Stimulated activated CD4-positive, alpha-beta T cell treated with anti-CD3 and anti-CD28 coated beads, Interleukin-12 subunit alpha, Interleukin-12 subunit beta, amount 100 ng/mL, for 4 hours (primary cell): ENCODE measurements at regions not wholly inside any gene's neighbourhood (a gene's known extent, or its start where the extent isn't known, plus 50 kb on each side); places are given as distances from the start of the nearest gene placed in this dataset.
"Not testable (repeated sequence)": the region's sequence is repeated elsewhere in the genome, so short reads cannot be mapped to it uniquely, and the experiment has no call there.

Source experiments
- DNase-seq: peaks from one replicate; pipeline ENCODE4 v3.0.0-alpha.2; 2020

- DNase-seq, result no peak
Measured at GRCh38 chr12:60201891-60202290, 606.1 kb downstream of the SLC16A7 start.

DNA sequence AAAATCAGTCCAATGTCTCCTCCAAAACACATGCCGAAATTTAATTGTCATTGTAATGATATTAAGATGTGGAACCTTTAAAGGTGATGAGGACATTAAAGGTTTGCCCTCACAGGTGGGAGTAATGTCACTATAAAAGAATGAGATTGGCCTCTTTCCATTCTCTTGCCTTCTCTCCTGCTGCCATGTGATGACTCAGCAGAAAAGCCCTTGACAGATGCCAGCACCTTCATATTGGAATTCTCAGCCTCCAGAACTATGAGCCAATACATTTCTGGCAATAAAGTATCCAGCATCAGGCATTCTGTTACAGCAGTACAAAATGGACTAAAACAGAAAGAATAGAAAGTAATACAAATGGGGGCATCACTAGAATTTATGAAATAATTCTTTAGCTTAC, 609.7 kb downstream of the SLC16A7 start:
- no peak for DNase-seq

DNA sequence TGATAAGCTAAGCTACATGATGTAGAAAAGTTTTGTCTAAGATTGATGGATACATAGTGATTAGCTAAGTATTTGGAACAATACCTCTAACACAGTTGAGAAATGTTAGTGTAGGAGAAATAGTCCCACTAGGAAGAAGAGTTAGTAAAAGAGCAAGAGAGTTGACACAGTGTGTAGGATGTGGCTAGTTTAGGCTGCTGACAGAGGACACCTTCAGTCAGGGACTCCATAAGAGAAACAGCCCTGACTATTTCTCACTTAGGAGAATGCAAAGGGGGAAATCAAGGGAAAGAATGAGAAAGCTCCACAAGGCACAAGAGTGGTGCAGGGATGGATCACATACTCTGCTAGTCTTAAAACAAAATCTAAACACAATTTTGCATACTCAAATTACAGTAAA, 613.7 kb downstream of the SLC16A7 start:
- no peak for DNase-seq

- DNase-seq, result no peak
Measured at GRCh38 chr12:60209933-60210332, 614.1 kb downstream of the SLC16A7 start.

GRCh38 chr12:60210756-60211155, 614.9 kb downstream of the SLC16A7 start:
- no peak for DNase-seq

- no peak for DNase-seq
Measured at GRCh38 chr12:60211244-60211643, 615.4 kb downstream of the SLC16A7 start.

- DNase-seq, result no peak
Measured at GRCh38 chr12:60212159-60213000, 616.6 kb downstream of the SLC16A7 start.

- DNase-seq, result not testable (repeated sequence)
Measured at GRCh38 chr12:60213272-60213671, 617.4 kb downstream of the SLC16A7 start.

- DNase-seq, result no peak
Measured at GRCh38 chr12:60216226-60216625, 620.4 kb downstream of the SLC16A7 start.

- no peak for DNase-seq
Measured at GRCh38 chr12:60223242-60223641, 627.4 kb downstream of the SLC16A7 start.

DNA sequence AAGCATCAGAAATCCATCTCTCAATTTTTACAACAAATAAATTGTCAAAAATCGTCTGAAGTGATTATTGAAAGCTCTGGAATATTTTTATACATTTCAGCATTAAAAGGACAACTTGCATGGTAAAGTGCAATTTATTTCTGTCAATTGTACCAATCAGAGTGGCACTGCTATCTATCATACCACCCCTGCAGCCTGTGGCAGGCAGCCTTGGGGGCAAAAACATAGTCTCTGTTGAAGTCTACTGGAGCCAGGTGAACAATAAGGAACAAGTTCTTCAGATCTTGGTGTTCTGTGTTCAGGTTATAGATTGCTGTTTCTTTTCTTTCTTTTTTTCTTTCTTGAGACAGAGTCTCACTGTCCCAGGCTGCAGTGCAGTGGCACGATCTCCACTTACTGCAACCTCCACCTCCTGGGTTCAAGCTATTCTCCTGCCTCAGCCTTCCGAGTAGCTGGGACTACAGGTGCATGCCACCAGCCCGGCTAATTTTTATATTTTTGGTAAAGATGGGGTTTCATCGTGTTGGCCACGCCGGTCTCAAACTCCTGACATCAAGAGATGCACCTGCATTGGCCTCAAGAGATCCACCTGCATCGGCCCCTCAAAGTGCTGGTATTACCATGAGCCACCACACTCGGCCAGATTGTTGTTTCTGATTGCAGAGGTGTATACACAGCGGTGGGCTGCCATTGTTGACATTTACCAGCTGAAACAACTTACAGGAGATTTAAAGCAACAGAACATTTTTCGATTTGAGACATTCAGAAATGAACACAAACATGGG, 629.6 kb downstream of the SLC16A7 start:
- DNase-seq, result no peak

GRCh38 chr12:60227916-60228315, 632.1 kb downstream of the SLC16A7 start:
- DNase-seq, result no peak

- DNase-seq, result no peak
Measured at GRCh38 chr12:60230056-60230455, 634.2 kb downstream of the SLC16A7 start.

- no peak for DNase-seq
Measured at GRCh38 chr12:60231303-60231702, 635.5 kb downstream of the SLC16A7 start.

GRCh38 chr12:60231976-60232907, 636.4 kb downstream of the SLC16A7 start:
- DNase-seq, result no peak

GRCh38 chr12:60234611-60235195, 638.9 kb downstream of the SLC16A7 start:
- DNase-seq, result not testable (repeated sequence)

- no peak for DNase-seq
Measured at GRCh38 chr12:60235261-60235660, 639.4 kb downstream of the SLC16A7 start.

- DNase-seq, result not testable (repeated sequence)
Measured at GRCh38 chr12:60236416-60236815, 640.6 kb downstream of the SLC16A7 start.

DNA sequence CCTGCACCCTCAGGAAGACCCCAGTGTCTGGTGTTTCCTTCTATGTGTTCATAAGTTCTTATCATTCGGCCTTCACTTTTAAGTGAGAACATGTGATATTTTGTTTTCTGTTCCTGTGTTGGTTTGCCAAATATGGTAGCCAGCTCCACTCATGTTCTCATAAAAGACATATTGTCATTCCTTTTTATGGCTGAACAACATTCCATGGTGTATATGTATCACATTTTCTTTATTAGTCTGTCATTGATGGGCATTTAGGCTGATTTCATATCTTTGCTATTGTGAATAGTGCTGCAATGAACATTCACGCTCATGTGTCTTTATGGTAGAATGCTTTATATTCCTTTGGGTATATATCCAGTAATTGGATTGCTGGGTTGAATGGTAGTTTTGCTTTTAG, 645.1 kb downstream of the SLC16A7 start:
- no peak for DNase-seq

DNA sequence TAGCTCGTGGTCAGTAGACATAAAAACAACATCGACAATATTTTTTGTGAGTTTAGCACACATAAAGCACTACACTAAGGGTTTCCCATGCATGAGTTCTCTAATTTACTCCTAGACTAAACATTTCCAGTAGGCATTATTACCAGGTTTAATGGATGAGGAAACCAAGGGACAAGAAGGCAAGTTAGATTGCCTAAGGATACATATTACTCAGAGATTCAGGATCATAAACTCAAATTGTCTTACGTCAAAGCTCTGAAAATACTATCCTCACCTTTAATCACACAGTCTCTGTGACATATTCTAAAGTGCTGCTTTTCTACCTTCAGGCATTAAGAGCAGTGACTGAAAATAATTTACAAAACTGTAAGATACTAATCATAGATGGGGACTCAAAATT, 655.3 kb downstream of the SLC16A7 start:
- DNase-seq, result no peak

DNA sequence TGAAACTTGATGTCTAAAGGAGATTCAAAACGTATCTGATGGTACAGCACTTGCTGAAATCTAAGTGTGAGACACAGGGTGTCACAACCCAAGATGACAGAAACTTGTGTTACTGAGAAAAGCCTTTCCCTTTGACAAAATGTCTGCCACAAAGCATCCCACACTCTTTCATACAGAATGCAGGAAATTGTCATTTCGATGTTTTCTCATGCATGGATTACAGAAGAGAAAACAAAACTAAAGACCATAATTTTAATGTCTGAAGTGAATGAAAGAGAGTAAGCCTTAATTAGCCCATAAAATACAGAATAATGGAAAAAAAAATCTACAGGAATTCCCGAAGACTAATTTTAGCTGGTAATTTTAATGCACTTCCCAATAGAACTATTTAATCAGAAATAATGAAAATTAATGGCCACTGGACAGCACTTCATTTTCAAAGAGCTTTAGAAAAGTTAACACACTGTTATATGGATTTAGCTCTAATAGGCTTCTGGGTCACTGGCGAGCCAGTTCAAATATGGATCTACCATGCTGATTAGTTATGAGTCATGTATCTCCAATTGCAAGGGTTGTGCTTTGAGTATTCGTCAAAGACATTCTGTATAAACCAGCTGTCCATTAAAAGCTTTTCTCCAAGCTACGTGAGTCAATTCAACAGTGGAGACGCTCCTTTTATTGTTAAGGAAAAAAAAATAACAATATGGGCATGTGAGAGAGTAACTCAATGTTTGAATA, 656.7 kb downstream of the SLC16A7 start:
- no peak for DNase-seq

DNA sequence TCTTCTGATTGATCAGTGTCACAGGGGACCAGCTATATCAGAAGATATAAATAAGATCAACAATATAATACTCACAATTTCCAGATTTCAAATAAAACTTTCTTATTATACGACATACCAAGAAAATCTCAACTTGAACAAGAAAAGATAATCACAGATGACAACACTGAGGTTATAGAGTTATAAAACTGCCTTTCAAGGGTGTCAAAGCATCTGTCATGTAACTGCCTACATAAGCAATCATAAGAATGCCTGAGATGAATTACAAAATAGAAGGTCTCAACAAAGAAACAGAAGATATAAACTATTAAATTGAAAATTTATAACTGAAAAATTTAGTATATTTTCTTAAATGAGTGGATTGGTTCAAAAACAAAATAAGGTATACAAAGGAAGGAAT, 659.2 kb downstream of the SLC16A7 start:
- DNase-seq, result no peak
